MM.1S (cell line): ENCODE measurements at regions not wholly inside any gene's neighbourhood (a gene's known extent, or its start where the extent isn't known, plus 50 kb on each side); places are given as distances from the start of the nearest gene placed in this dataset.

Experiments used
- DNase-seq: peaks from one replicate; pipeline ENCODE4 v3.0.0-alpha.2; 2015
- H2AFZ ChIP-seq: fragments of 300-600 bp; sonication (generic); 2 replicates; pipeline ENCODE4 v1.6.0; 2016; ENCODE audit warnings: antibody characterized with exemption, low read length
- H3F3A ChIP-seq: fragments of 300-600 bp; sonication (generic); 2 replicates; pipeline ENCODE4 v1.6.1; 2016; ENCODE audit warnings: mild to moderate bottlenecking, antibody characterized with exemption, low read length, moderate library complexity, mixed read lengths; ENCODE audit not compliant: insufficient read depth
- H3K27ac ChIP-seq: fragments of 300-600 bp; sonication (generic); 2 replicates; pipeline ENCODE4 v1.5.1; 2016; ENCODE audit warnings: mild to moderate bottlenecking, low read length
- H3K27me3 ChIP-seq: fragments of 300-600 bp; sonication (generic); replicated peaks from 2 replicates; pipeline ENCODE4 v1.6.0; 2016; ENCODE audit warnings: low read length; ENCODE audit not compliant: insufficient read depth
- H3K36me3 ChIP-seq: fragments of 300-600 bp; sonication (generic); replicated peaks from 2 replicates; pipeline ENCODE4 v1.6.1; 2016; ENCODE audit warnings: mild to moderate bottlenecking, low read length, mixed read lengths; ENCODE audit not compliant: insufficient read depth
- H3K4me1 ChIP-seq: fragments of 300-600 bp; sonication (generic); 2 replicates; pipeline ENCODE4 v1.6.1; 2016; ENCODE audit warnings: low read length, mixed read lengths
- H3K4me2 ChIP-seq: fragments of 300-600 bp; sonication (generic); 2 replicates; pipeline ENCODE4 v1.6.0; 2016; ENCODE audit warnings: low read depth, low read length
- H3K4me3 ChIP-seq: fragments of 300-600 bp; sonication (generic); 2 replicates; pipeline ENCODE4 v1.5.1; 2016; ENCODE audit warnings: low read length, mixed read lengths
- H3K79me2 ChIP-seq: fragments of 300-600 bp; sonication (generic); 2 replicates; pipeline ENCODE4 v1.6.1; 2016; ENCODE audit warnings: mixed run types, low read length, mixed read lengths
- H3K9ac ChIP-seq: fragments of 300-600 bp; sonication (generic); 2 replicates; pipeline ENCODE4 v1.6.1; 2016; ENCODE audit warnings: low read length, mixed read lengths
- H3K9me2 ChIP-seq: fragments of 300-600 bp; sonication (generic); replicated peaks from 2 replicates; pipeline ENCODE4 v1.6.1; 2016; ENCODE audit warnings: mild to moderate bottlenecking, low read length, mixed read lengths; ENCODE audit not compliant: insufficient read depth
- H3K9me3 ChIP-seq: fragments of 300-600 bp; sonication (generic); replicated peaks from 2 replicates; pipeline ENCODE4 v1.6.1; 2016; ENCODE audit warnings: mild to moderate bottlenecking, low read length, mixed read lengths; ENCODE audit not compliant: insufficient read depth
- H4K20me1 ChIP-seq: fragments of 300-600 bp; sonication (generic); 2 replicates; pipeline ENCODE4 v1.6.1; 2016; ENCODE audit warnings: mild to moderate bottlenecking, low read length, moderate library complexity, mixed read lengths; ENCODE audit not compliant: insufficient read depth
- EZH2 ChIP-seq: fragments of 300-600 bp; sonication (generic); optimal IDR thresholded peaks from 2 replicates; pipeline ENCODE3; 2017; ENCODE audit warnings: low read depth, mild to moderate bottlenecking, antibody characterized with exemption, low read length, mixed read lengths
- EZH2phosphoT487 ChIP-seq: fragments of 300-600 bp; sonication (generic); IDR thresholded peaks from 2 replicates; pipeline ENCODE4 v1.6.1; 2018; ENCODE audit warnings: antibody characterized with exemption, low read length
- TF ChIP-seq, protein P1 (sequence below): fragments of 300-600 bp; sonication (generic); IDR thresholded peaks from 2 replicates; pipeline ENCODE4 v1.5.1; 2016; ENCODE audit warnings: antibody characterized with exemption, low read length, mixed read lengths

DNA sequence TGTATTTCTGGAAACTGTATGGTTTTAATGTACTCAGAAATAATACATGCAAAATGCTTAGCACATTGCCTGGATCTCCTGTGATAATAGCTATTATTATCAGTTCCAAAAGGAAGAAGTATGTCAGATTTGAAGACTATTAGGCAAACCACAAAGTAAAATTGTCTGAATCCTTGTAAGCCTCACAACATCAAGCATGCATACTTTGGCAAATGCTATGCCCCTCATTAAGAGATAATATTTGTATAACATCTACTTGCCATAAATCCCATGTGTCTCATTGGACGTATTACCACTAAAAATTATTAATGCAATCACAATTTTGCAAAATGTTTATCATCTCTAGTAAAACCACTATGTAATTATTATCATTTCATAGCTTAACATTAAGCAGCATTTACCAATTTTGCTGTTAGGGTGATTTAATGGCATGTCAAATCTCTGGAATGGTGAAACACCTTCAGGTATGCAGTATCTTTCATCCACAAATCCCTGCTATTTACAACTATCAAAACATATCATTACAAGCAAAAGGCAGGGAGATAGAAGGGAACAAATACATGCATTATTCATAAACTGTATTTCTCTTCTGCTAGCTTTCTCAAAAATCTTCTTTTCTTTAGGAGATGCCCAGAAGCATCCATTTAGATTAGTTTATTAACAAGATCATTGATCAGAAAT, 974.6 kb upstream of the RAG2 start:
- Histone ChIP-seq H3K4me2 (no peak overlapping the region), H2AFZ (no peak overlapping the region), H3K9ac (no peak overlapping the region), H3K27me3 (no peaks in the 10 kb centered on the region), H3K27ac (no peak overlapping the region), H3K79me2 (no peaks in the 10 kb centered on the region), H4K20me1 (no peaks in the 10 kb centered on the region), H3K9me3 (no peaks in the 10 kb centered on the region), H3K4me3 (no peak overlapping the region), H3K4me1 (no peaks in the 10 kb centered on the region), H3F3A (no peaks in the 10 kb centered on the region), H3K36me3 (no peaks in the 10 kb centered on the region), H3K9me2 (no peaks in the 10 kb centered on the region)
- TF ChIP-seq, protein P1, sequence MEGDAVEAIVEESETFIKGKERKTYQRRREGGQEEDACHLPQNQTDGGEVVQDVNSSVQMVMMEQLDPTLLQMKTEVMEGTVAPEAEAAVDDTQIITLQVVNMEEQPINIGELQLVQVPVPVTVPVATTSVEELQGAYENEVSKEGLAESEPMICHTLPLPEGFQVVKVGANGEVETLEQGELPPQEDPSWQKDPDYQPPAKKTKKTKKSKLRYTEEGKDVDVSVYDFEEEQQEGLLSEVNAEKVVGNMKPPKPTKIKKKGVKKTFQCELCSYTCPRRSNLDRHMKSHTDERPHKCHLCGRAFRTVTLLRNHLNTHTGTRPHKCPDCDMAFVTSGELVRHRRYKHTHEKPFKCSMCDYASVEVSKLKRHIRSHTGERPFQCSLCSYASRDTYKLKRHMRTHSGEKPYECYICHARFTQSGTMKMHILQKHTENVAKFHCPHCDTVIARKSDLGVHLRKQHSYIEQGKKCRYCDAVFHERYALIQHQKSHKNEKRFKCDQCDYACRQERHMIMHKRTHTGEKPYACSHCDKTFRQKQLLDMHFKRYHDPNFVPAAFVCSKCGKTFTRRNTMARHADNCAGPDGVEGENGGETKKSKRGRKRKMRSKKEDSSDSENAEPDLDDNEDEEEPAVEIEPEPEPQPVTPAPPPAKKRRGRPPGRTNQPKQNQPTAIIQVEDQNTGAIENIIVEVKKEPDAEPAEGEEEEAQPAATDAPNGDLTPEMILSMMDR, result no peak
- TF ChIP-seq EZH2phosphoT487, result no peak
- TF ChIP-seq EZH2, result no peak
- no peak for DNase-seq

DNA sequence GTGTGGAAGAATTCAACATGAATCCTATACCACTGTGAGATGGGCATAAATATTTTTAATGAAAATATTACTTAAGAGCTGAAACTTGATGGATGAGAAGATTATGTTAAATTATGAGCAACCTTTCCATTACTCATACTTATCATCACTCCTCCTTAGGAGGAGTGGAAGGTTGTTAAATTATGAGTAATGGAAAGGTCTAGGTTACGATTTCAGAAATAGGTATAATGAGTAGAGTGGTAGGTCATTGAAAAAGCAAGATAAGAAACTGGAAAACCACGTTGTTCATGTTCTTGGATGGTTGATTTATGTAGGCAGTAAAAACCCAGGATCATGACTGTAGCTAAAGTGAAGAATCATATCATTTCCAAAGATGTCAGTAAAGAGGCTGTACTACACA, 973.2 kb upstream of the RAG2 start:
- DNase-seq, result no peak
- Histone ChIP-seq H3K4me3 (no peak overlapping the region), H3K4me2 (no peak overlapping the region), H3K9ac (no peak overlapping the region), H3K36me3 (no peaks in the 10 kb centered on the region), H3K4me1 (no peaks in the 10 kb centered on the region), H3K9me2 (no peaks in the 10 kb centered on the region), H3K27ac (no peak overlapping the region), H2AFZ (no peak overlapping the region), H3K79me2 (no peaks in the 10 kb centered on the region), H4K20me1 (no peaks in the 10 kb centered on the region), H3K9me3 (no peaks in the 10 kb centered on the region), H3F3A (no peaks in the 10 kb centered on the region), H3K27me3 (no peaks in the 10 kb centered on the region)
- TF ChIP-seq, protein P1, result no peak
- TF ChIP-seq EZH2phosphoT487 (no peak), EZH2 (no peak)

DNA sequence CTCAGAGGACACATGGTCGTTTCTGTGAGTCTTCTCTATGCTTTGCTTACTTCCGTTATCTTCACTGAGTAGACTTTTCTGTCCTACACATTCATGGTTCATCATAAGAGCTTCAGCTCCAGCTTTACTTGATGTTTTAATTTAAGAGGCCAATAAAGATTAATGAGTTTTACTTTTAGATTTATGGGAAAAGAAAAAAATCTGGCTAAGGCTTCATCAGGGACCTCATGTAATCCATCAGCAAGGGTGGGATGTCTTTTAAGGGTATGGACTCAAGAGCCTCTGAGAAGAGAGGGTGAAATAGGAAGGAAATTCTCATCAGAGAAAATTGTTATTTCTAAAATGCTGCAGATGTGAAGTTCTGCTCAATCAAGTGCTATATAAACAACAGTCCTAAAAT, 963.0 kb upstream of the RAG2 start:
- no peaks in the 10 kb centered on the region for H3K36me3 ChIP-seq
- no peaks in the 10 kb centered on the region for H3K9me2 ChIP-seq
- no peaks in the 10 kb centered on the region for H3K27me3 ChIP-seq
- TF ChIP-seq EZH2, result no peak
- TF ChIP-seq, protein P1, result no peak
- TF ChIP-seq EZH2phosphoT487, result no peak
- H4K20me1 ChIP-seq, result no peaks in the 10 kb centered on the region
- no peaks in the 10 kb centered on the region for H3K4me1 ChIP-seq
- H3K79me2 ChIP-seq, result no peaks in the 10 kb centered on the region
- no peak overlapping the region for H3K27ac ChIP-seq
- no peak overlapping the region for H3K4me3 ChIP-seq
- no peak overlapping the region for H2AFZ ChIP-seq
- DNase-seq, result no peak
- H3K4me2 ChIP-seq, result no peak overlapping the region
- no peak overlapping the region for H3K9ac ChIP-seq
- no peaks in the 10 kb centered on the region for H3K9me3 ChIP-seq
- no peaks in the 10 kb centered on the region for H3F3A ChIP-seq
